HG02642 (cell line): ENCODE measurements at regions not wholly inside any gene's neighbourhood (a gene's known extent, or its start where the extent isn't known, plus 50 kb on each side); places are given as distances from the start of the nearest gene placed in this dataset.

Source experiments
- ATAC-seq: cut with Tn5 transposase; IDR thresholded peaks from one replicate; pipeline ENCODE4 v1.9.1; 2021; ENCODE audit warnings: mild to moderate bottlenecking; ENCODE audit not compliant: unreplicated experiment, poor library complexity

- ATAC-seq, result no peak
Observed at GRCh38 chr1:243917863-243918565, 68.0 kb upstream of the AKT3 start.

DNA sequence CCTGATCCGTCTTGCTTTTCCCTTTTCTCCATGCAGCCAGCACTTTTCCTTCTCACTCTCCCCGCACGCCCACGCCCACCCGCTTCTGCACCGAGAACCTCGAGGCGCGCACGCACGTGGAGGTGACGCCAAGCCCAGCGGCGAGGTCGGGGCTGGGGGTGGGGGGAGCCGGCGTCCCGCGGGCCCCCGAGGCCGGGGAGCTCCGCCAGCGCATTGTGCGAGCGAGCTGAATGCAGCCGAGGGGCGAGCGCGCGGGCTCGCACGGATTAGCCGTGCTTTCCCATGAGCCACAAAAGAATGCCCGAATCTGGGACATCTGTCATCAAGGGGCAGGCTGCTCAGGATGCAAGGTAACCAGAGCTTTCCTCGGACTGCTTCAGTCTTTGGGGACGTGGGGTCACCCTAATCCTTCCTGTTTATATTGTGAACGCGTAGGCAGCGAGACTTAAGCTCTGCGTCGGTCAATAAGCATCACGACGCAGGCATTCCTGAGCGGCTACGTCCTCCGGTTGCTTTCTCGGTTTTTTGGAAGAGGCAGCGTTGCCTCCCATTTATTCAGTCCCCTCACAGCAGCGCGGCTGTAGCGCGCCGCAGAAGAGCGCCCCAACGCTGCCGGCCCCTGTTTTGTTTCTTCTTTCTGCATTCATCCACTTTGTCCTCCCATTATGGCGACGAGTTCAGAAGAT, 67.3 kb upstream of the AKT3 start:
- peak; percentile 53 for ATAC-seq

- no peak for ATAC-seq
Observed at GRCh38 chr1:243916160-243916559, 66.1 kb upstream of the AKT3 start.

- ATAC-seq, result no peak
Observed at GRCh38 chr1:243912347-243912746, 62.3 kb upstream of the AKT3 start.

DNA sequence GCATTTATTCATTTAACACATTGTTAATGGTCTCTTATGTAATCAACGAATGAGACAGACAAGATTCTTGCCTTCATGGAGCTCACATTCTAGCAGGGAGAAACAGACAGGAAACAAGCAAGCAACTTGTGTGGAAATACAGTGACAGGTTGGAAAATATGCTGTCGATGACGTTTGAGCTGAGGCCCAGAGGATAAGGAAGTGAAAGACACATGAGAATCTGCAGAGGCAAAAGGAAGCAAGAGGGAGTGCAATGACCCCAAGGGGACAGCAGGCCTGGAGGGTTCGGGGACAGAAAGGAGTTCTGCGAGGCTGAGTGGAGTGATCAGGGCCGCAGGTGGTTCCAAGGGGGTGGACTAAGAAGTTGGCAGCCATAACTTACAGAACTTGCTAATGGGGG, 60.6 kb upstream of the AKT3 start:
- ATAC-seq, result no peak

DNA sequence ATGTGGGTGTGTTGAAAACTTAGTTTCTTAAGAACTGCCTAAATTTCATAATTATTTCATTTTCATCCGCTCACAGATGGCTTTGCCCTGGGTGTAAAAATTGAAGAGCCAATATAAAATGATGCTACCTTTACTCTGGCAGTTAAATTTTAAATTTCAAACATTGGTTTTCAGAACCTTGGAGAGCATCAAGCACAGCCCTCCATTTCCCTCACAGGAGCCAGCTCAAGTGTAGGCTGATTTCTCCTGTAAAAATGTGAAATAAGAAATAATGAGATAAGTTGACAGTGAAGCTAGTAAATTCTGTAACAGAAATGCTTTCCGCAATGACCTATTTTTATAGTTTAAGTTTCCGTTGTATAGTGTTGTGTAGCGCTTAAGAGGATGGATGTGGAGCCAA, 53.9 kb upstream of the AKT3 start:
- ATAC-seq, result no peak

GRCh38 chr1:243903041-243903440, 53.0 kb upstream of the AKT3 start:
- ATAC-seq, result no peak

DNA sequence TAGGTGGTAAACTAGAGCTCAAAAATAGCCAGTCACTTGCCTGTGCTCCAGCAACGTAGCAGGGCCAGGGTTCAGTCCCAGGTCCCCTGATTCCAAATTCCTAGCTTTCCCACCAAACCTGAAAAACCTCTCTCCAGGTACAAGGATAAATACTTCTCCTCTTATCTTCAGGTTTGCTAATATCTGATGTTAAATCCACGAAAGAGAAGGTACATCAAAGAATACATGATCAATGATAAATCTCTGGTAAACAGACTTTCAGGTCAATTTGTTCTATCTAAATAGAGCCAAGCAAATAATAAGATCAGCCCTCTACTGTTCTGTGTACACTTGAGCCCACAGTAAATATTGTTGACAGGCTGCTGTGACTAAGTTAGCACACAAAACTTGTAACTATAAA, 52.1 kb upstream of the AKT3 start:
- ATAC-seq, result no peak
